ENCODE measurements at regions not wholly inside any gene's neighbourhood (a gene's known extent, or its start where the extent isn't known, plus 50 kb on each side); places are given as distances from the start of the nearest gene placed in this dataset.

- TF ChIP-seq POLR2A (IDR thresholded peaks at IDR 0.05) (no peak), CTCF (IDR thresholded peaks at IDR 0.05) (no peak)
These were observed 128.2 kb upstream of the SLC44A1 start for GRCh38 chr9:105116052-105116868.

All from heart left ventricle (tissue), 13 donors.